Endothelial cell of umbilical vein (primary cell): ENCODE measurements at regions not wholly inside any gene's neighbourhood (a gene's known extent, or its start where the extent isn't known, plus 50 kb on each side); places are given as distances from the start of the nearest gene placed in this dataset.

Source experiments
- BruUV-seq: library from RNA; stranded (reverse); fragments of 400-500 nt; replicated peaks from 2 replicates; lab custom pipeline; 2021; lab: Mats Ljungman, UMichigan
- CTCF ChIA-PET: fragments of 300-600, 350-600 bp; sonication (Branson Sonifier 250); formaldehyde crosslinking; loops from one replicate; lab custom pipeline; 2021; ENCODE audit warnings: antibody characterized with exemption, inconsistent platforms; lab: Charles Lee
- POLR2A ChIA-PET: fragments of 300-600, 350-600 bp; sonication (Branson Sonifier 250); formaldehyde crosslinking; loops from one replicate; lab custom pipeline; 2021; ENCODE audit warnings: antibody characterized with exemption, inconsistent platforms; lab: Charles Lee
- DNase-seq: peaks from one replicate; pipeline ENCODE4 v3.0.0-alpha.2; 2011; ENCODE audit warnings: low read depth, low spot score
- FAIRE-seq: peaks from 2 replicates; lab custom pipeline; 2011; peaks lifted over from hg19 to GRCh38; lab: Jason Lieb, UNC
- H2AFZ ChIP-seq: 2 replicates; pipeline ENCODE4 v1.6.0; 2012; ENCODE audit warnings: low read depth, low read length, control low read depth, inconsistent platforms
- H3K27ac ChIP-seq: 2 replicates; pipeline ENCODE4 v1.5.1; 2011; ENCODE audit warnings: low read depth, mild to moderate bottlenecking, control low read depth, low read length, moderate library complexity; ENCODE audit not compliant: insufficient read depth
- H3K27me3 ChIP-seq, 2 experiments: 2 replicates each; pipeline versions ENCODE4 v1.6.0 to v1.6.1; 2011; ENCODE audit warnings: low read length in 2 of 2, mixed read lengths in 1 of 2; ENCODE audit not compliant: control insufficient read depth in 2 of 2, insufficient read depth in 2 of 2
- H3K36me3 ChIP-seq, 2 experiments: 2 replicates in 1 of 2; 3 replicates in 1 of 2; pipeline ENCODE4 v1.5.1; 2011; ENCODE audit warnings: low read length in 2 of 2, mild to moderate bottlenecking in 1 of 2, moderate library complexity in 1 of 2; ENCODE audit not compliant: control insufficient read depth in 2 of 2, insufficient read depth in 2 of 2; ENCODE audit errors: extremely low read depth in 1 of 2
- H3K4me1 ChIP-seq: 3 replicates; pipeline ENCODE4 v1.5.1; 2011; ENCODE audit warnings: mild to moderate bottlenecking, low read length; ENCODE audit not compliant: control insufficient read depth, insufficient read depth; ENCODE audit errors: extremely low read depth
- H3K4me2 ChIP-seq: 2 replicates; pipeline ENCODE4 v1.6.1; 2011; ENCODE audit warnings: low read length, control low read depth, mixed read lengths; ENCODE audit not compliant: insufficient read depth
- H3K4me3 ChIP-seq, 3 experiments: fragments of 200-600 bp in 1 of 3; sonication (generic), shearing (Covaris generic) in 1 of 3; replicated peaks in 1 of 3; 2 replicates each; pipeline ENCODE4 v1.5.1; 2011 to 2016; ENCODE audit warnings: control low read depth in 3 of 3, low read length in 3 of 3, mild to moderate bottlenecking in 2 of 3, inconsistent platforms in 1 of 3, low read depth in 1 of 3, moderate library complexity in 1 of 3; ENCODE audit not compliant: insufficient read depth in 1 of 3
- H3K79me2 ChIP-seq: 2 replicates; pipeline ENCODE4 v1.6.0; 2012; ENCODE audit warnings: low read length, inconsistent platforms; ENCODE audit not compliant: control insufficient read depth, insufficient read depth
- H3K9ac ChIP-seq: replicated peaks from 2 replicates; pipeline ENCODE3; 2011; ENCODE audit warnings: low read length, control low read depth; ENCODE audit not compliant: insufficient read depth; ENCODE audit errors: extremely low read depth
- H3K9me1 ChIP-seq: replicated peaks from 3 replicates; pipeline ENCODE4 v1.6.0; 2011; ENCODE audit warnings: mild to moderate bottlenecking, low read length; ENCODE audit not compliant: control insufficient read depth, insufficient read depth; ENCODE audit errors: extremely low read depth
- H3K9me3 ChIP-seq: replicated peaks from 2 replicates; pipeline ENCODE4 v1.5.1; 2012; ENCODE audit warnings: low read length, inconsistent platforms; ENCODE audit not compliant: control insufficient read depth, insufficient read depth
- H4K20me1 ChIP-seq: replicated peaks from 2 replicates; pipeline ENCODE3; 2011; ENCODE audit warnings: mild to moderate bottlenecking, low read length; ENCODE audit not compliant: control insufficient read depth, insufficient read depth; ENCODE audit errors: extremely low read depth
- CTCF ChIP-seq, 2 donors: IDR thresholded peaks; 1 replicate in 1 of 2; 2 replicates in 1 of 2; pipeline ENCODE4 v1.5.1; 2011; ENCODE audit warnings: low read length in 2 of 2, mild to moderate bottlenecking in 2 of 2, moderate library complexity in 2 of 2, control low read depth in 1 of 2, inconsistent platforms in 1 of 2, low read depth in 1 of 2; ENCODE audit not compliant: insufficient read depth in 1 of 2; ENCODE audit errors: extremely low read depth in 1 of 2
- EZH2 ChIP-seq: IDR thresholded peaks from 2 replicates; pipeline ENCODE4 v1.6.1; 2012; ENCODE audit warnings: borderline replicate concordance, low read depth, mild to moderate bottlenecking, moderate library complexity, low read length, inconsistent platforms; ENCODE audit not compliant: severe bottlenecking
- FOS ChIP-seq: IDR thresholded peaks from 2 replicates; pipeline ENCODE4 v1.6.1; 2011; ENCODE audit warnings: mild to moderate bottlenecking, low read length, moderate library complexity, borderline replicate concordance; ENCODE audit not compliant: insufficient read depth
- GATA2 ChIP-seq: IDR thresholded peaks from 2 replicates; pipeline ENCODE4 v1.7.0; 2011; ENCODE audit warnings: low read depth, mild to moderate bottlenecking, moderate library complexity, mixed read lengths, low read length; ENCODE audit not compliant: insufficient read length, insufficient read depth
- JUN ChIP-seq: IDR thresholded peaks from 2 replicates; pipeline ENCODE4 v1.6.1; 2011; ENCODE audit warnings: borderline replicate concordance, low read depth; ENCODE audit not compliant: insufficient read length, insufficient read depth
- MAX ChIP-seq: IDR thresholded peaks from 2 replicates; pipeline ENCODE4 v1.6.1; 2011; ENCODE audit not compliant: insufficient read depth, insufficient read length
- MYC ChIP-seq: IDR thresholded peaks from one replicate; pipeline ENCODE4 v1.6.1; 2011; ENCODE audit warnings: mild to moderate bottlenecking, low read depth, low read length
- POLR2A ChIP-seq: IDR thresholded peaks from 2 replicates; pipeline ENCODE4 v1.6.1; 2012; ENCODE audit warnings: low read depth, mild to moderate bottlenecking, control low read depth, low read length
- POLR2AphosphoS5 ChIP-seq: IDR thresholded peaks from 2 replicates; pipeline ENCODE4 v1.6.1; 2012; ENCODE audit warnings: low read depth, mild to moderate bottlenecking, control low read depth, low read length, moderate library complexity; ENCODE audit not compliant: insufficient read depth
- dilution Hi-C: fragments of 300-500 bp; cut with MboI; formaldehyde crosslinking; loops from one replicate; pipeline ENCODE4 v1.15.0; 2019; ENCODE audit warnings: low sequenced_read_pairs; ENCODE audit not compliant: extremely low pct_ligation_motif_present
- intact Hi-C: fragments of 100-400 bp; cut with micrococcal nuclease; formaldehyde crosslinking; loops from one replicate; pipeline ENCODE4 v1.10.0; 2022

GRCh38 chr14:89524412-89524811 is 107.4 kb upstream of the FOXN3 start:
- dilution Hi-C loops, result no loop called here
- Histone ChIP-seq H3K36me3 (no peaks in the 10 kb centered on the region), H3K4me2 (no peak overlapping the region), H3K79me2 (no peaks in the 10 kb centered on the region), H2AFZ (no peak overlapping the region), H3K9me3 (no peaks in the 10 kb centered on the region), H3K4me1 (no peaks in the 10 kb centered on the region), H3K27ac (no peak overlapping the region), H3K9me1 (no peaks in the 10 kb centered on the region), H3K9ac (no peak overlapping the region), H3K27me3 (no peaks in the 10 kb centered on the region), H4K20me1 (no peaks in the 10 kb centered on the region), H3K4me3 (no peak overlapping the region)
- CTCF ChIA-PET, result interaction anchor here (0.7 kb wide), 1 partner anchor 8 kb away, joined by 3 read pairs; no protein-coding TSS in a partner anchor
- DNase-seq (no peak), FAIRE-seq (no peak)
- TF ChIP-seq MYC (no peak), JUN (no peak), MAX (no peak), FOS (no peak), EZH2 (no peak), GATA2 (no peak), POLR2AphosphoS5 (no peak), POLR2A (no peak), CTCF (IDR thresholded peaks at IDR 0.05; ENCODE audit: extremely low read depth in 1 of 2, insufficient read depth in 1 of 2, low read depth in 1 of 2, low read length in 2 of 2) (no peak)
- intact Hi-C loops, result no loop called here
- no TSS peak for BruUV-seq
- POLR2A ChIA-PET, result no interaction called here
